ENCODE measurements at regions not wholly inside any gene's neighbourhood (a gene's known extent, or its start where the extent isn't known, plus 50 kb on each side); places are given as distances from the start of the nearest gene placed in this dataset.

DNA sequence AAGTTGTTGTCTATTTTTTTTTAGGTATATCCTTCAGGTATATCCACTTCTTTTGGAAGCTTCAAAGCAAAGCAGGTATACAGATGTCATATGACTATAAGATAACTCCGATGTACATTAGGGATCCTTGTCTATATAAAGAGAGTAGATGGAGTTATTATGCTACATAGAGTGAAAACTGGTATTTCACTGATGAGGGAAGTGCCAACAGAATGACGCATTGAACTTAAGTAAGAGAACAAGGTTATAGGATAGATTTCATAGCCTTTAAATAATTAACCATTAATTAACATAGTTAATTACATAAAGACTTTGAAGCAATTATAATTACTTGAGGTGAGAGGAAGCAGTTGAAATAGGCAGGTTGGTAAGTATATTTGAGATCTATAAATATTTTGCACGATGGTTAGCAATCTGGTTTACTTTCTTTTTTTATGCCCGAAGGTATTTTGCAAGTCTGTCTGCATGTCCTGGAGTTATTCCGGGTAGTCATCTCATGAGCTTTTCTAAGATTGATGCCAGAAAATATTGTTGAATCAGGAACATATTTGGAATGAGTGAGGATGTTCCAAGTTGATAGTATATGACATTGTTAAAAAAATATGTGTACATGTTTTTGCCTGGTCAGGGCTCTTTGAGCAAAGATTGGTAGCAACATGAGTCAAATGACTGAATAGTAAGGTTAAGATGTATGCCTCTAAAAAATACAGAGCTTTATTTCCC lies 299.5 kb upstream of the KCNMB2 start:
- TF ChIP-seq, protein P1, sequence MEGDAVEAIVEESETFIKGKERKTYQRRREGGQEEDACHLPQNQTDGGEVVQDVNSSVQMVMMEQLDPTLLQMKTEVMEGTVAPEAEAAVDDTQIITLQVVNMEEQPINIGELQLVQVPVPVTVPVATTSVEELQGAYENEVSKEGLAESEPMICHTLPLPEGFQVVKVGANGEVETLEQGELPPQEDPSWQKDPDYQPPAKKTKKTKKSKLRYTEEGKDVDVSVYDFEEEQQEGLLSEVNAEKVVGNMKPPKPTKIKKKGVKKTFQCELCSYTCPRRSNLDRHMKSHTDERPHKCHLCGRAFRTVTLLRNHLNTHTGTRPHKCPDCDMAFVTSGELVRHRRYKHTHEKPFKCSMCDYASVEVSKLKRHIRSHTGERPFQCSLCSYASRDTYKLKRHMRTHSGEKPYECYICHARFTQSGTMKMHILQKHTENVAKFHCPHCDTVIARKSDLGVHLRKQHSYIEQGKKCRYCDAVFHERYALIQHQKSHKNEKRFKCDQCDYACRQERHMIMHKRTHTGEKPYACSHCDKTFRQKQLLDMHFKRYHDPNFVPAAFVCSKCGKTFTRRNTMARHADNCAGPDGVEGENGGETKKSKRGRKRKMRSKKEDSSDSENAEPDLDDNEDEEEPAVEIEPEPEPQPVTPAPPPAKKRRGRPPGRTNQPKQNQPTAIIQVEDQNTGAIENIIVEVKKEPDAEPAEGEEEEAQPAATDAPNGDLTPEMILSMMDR (IDR thresholded peaks at IDR 0.05): no peak
- no peak for TF ChIP-seq POLR2A (IDR thresholded peaks at IDR 0.05)
